ENCODE measurements at regions not wholly inside any gene's neighbourhood (a gene's known extent, or its start where the extent isn't known, plus 50 kb on each side); places are given as distances from the start of the nearest gene placed in this dataset.
"Not testable (repeated sequence)": the region's sequence is repeated elsewhere in the genome, so short reads cannot be mapped to it uniquely, and the experiment has no call there.

DNA sequence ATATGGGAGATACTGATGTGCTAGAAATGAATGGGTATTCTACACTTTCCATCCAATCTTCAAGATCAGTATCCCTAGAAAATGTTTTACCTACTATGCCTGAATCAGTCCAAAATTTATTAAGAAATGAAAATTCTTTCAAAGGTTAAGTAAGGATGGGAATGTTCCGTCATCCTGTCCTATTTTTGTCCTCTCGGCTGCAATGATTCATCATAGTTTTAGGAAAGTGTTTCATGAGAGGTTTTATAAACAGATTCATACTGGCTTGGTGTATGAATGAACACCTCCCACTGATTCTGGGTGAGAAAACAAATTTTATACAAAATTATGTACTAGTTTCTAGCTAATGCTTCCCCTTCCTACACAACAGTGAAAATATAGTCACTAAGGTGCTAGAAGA, 504.6 kb upstream of the NR5A2 start:
- TF ChIP-seq, protein P1, sequence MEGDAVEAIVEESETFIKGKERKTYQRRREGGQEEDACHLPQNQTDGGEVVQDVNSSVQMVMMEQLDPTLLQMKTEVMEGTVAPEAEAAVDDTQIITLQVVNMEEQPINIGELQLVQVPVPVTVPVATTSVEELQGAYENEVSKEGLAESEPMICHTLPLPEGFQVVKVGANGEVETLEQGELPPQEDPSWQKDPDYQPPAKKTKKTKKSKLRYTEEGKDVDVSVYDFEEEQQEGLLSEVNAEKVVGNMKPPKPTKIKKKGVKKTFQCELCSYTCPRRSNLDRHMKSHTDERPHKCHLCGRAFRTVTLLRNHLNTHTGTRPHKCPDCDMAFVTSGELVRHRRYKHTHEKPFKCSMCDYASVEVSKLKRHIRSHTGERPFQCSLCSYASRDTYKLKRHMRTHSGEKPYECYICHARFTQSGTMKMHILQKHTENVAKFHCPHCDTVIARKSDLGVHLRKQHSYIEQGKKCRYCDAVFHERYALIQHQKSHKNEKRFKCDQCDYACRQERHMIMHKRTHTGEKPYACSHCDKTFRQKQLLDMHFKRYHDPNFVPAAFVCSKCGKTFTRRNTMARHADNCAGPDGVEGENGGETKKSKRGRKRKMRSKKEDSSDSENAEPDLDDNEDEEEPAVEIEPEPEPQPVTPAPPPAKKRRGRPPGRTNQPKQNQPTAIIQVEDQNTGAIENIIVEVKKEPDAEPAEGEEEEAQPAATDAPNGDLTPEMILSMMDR (conservative IDR thresholded peaks at IDR 0.05; ENCODE audit: low read depth, low read length), result no peak
- H3K4me3 ChIP-seq (ENCODE audit: low read depth, low read length), result no peak overlapping the region
- no peak for DNase-seq (ENCODE audit: low read depth)

DNA sequence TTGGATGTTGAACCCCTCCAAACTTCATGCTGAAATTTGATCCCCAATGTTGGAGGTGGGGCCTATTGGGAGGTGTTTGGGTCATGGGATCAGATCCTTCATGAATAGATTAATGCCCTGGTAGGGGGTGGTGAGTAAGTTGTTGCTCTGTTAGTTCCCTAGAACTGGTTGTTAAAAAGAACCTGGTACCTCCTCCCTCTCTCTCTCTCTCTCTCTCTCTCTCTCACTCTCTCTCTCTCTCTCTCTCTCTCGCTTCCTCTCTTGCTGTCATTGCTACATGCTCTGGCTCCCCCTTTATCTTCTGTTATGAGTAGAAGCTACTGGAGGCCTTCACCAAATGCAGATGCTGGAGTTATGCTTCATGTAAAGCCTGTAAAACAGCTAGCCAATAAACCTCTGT, 498.2 kb upstream of the NR5A2 start:
- TF ChIP-seq, protein P1 (conservative IDR thresholded peaks at IDR 0.05; ENCODE audit: low read depth, low read length), result no peak
- no peak overlapping the region for H3K4me3 ChIP-seq (ENCODE audit: low read depth, low read length)
- no peak for DNase-seq (ENCODE audit: low read depth)

DNA sequence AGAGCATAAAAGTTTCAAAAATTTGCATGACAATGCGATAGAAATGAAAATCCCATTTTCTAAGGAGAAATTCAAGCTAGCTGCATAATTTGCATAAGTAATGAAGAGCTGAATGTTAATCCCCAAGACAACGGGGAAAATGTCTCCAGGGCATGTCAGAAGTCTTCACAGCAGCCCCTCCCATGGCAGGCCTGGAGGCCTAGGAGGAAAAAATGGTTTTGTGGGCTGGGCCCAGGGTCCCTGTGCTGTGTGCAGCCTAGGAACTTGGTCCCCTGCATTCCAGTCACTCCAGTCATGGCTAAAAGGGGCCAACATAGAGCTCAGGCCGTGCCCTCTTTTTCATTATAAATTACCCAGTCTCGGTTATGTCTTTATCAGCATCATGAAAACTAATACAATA, 494.1 kb upstream of the NR5A2 start:
- not testable (repeated sequence) for DNase-seq (ENCODE audit: low read depth); H3K4me3 ChIP-seq (ENCODE audit: low read depth, low read length)

DNA sequence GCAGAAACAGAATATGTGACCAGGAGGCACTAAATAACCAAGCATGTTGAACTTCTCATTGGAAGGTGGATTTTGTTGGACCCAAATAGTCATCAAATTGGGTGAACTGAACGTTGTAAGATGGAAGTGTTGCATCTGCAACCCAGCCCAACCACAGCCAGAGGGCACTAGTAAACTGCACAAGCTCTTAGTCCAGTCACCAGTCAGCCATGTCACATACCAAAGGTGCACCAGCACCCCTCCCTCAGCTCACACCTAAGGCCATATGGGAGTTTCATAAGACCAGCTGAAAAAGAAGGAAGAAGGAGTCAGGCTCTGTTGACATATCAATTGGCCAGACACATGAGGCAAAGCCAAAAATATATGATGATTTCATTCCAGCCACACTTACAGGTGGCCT, 481.7 kb upstream of the NR5A2 start:
- H3K4me3 ChIP-seq (ENCODE audit: low read depth, low read length), result no peak overlapping the region
- DNase-seq (ENCODE audit: low read depth), result peak; percentile 12
- TF ChIP-seq, protein P1 (conservative IDR thresholded peaks at IDR 0.05; ENCODE audit: low read depth, low read length), result peak; percentile 59

DNA sequence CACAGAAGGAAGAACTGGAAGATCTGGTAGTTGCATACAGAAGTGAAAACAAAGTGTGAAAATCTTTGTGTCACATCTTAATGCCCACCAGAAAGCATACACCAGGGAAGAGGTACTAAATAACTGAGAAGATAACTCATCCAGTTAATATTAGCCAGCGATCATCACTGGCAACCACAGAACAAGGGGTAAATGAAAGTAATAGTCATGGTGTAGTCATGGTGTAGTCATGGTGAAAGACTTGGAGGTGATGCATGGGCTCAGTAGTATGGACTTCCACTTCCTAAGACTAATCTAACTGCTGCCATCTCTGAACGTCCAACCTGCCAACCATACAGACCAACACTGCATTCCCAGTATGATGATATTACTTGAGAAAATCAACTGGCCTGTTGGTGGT, 481.2 kb upstream of the NR5A2 start:
- DNase-seq (ENCODE audit: low read depth), result peak; percentile 57
- TF ChIP-seq, protein P1 (conservative IDR thresholded peaks at IDR 0.05; ENCODE audit: low read depth, low read length), result no peak
- H3K4me3 ChIP-seq (ENCODE audit: low read depth, low read length), result no peak overlapping the region

DNA sequence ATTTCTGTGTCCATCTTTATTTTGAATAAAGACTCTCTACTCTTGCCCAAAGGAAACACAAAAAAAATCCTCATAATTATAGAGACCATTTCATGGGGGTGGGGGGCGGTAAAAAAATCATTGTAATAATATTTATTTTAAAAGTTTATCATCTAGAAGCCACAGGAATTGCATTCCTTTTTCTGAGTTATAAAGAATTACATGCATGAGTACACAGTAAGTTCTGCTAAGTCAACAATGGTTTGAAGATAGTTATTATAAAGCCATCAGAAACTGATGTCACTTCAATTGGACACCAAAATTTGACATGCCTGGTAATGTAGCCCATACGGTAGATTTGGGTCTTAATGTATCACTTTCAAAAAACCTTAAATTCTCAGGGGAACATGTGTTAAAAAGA, 478.1 kb upstream of the NR5A2 start:
- H3K4me3 ChIP-seq (ENCODE audit: low read depth, low read length), result no peak overlapping the region
- DNase-seq (ENCODE audit: low read depth), result no peak
- TF ChIP-seq, protein P1 (conservative IDR thresholded peaks at IDR 0.05; ENCODE audit: low read depth, low read length), result no peak

DNA sequence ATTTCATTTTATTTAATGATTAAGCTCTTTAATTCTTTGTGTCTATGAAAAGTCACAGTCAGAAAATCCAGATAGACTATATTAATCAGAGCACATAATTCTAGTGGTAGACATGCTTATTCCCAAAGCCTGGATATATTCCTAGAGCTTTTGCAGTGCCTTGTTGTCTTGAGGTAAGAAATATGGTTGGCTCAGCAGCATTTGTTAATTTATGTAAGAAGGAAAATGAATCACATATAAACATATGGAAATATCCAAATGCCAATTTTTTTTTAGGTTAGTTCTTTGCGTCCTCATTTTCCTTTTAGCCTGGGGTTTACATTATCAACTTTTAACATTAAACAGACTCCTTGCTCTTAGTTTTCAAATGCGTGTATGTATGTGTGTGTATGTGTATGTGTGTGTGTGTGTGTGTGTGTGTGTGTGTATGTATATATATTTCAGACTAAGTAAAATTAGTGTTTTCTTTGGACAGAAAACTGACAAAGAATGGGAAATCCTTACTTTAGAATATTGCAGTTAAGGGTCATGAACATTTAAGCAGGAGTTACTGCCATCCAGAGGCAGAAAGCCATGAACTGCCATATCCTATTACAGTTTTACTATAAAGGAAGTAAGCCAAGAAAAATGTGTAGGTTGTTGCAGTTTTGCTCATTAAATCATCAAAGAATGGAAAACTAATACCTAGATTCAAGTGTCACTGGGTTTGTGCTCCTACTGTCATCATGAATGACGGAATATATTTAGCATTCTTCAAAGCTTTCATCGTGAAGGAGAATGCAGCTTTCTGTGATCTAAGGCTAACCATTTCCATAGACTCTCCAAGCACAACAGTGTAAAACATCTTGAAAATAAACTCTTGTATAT, 477.1 kb upstream of the NR5A2 start:
- H3K4me3 ChIP-seq (ENCODE audit: low read depth, low read length), result no peak overlapping the region
- TF ChIP-seq, protein P1 (conservative IDR thresholded peaks at IDR 0.05; ENCODE audit: low read depth, low read length), result peak; percentile 44
- no peak for DNase-seq (ENCODE audit: low read depth)

Measured in epithelial cell of proximal tubule (primary cell).